22Rv1 (cell line): ENCODE measurements at regions not wholly inside any gene's neighbourhood (a gene's known extent, or its start where the extent isn't known, plus 50 kb on each side); places are given as distances from the start of the nearest gene placed in this dataset.

Experiments used
- H3K27ac ChIP-seq: fragments of 450-650 bp; 2 replicates; pipeline ENCODE4 v1.5.1; 2017
- CTCF ChIP-seq: fragments of 450-650 bp; IDR thresholded peaks from 2 replicates; pipeline ENCODE4 v1.5.1; 2017; ENCODE audit warnings: mild to moderate bottlenecking
- ZFX ChIP-seq: fragments of 450-650 bp; IDR thresholded peaks from 2 replicates; pipeline ENCODE4 v1.6.1; 2017; ENCODE audit warnings: antibody characterized with exemption, borderline replicate concordance

- no peak overlapping the region for H3K27ac ChIP-seq
- TF ChIP-seq CTCF (peak; percentile 71), ZFX (no peak)
Measured at GRCh38 chr2:151051574-151052220, 210.0 kb downstream of the RBM43 start.

- TF ChIP-seq CTCF (no peak), ZFX (no peak)
- no peak overlapping the region for H3K27ac ChIP-seq
Measured at GRCh38 chr2:151049746-151050145, 211.9 kb downstream of the RBM43 start.

- H3K27ac ChIP-seq, result no peak overlapping the region
- no peak for TF ChIP-seq ZFX
- TF ChIP-seq CTCF, result no peak
Measured at GRCh38 chr2:151048331-151049054, 213.2 kb downstream of the RBM43 start.

- TF ChIP-seq CTCF (no peak), ZFX (no peak)
- H3K27ac ChIP-seq, result no peak overlapping the region
Measured at GRCh38 chr2:151043484-151043883, 218.2 kb downstream of the RBM43 start.

- no peak overlapping the region for H3K27ac ChIP-seq
- TF ChIP-seq ZFX (no peak), CTCF (no peak)
Measured at GRCh38 chr2:151042964-151043363, 218.7 kb downstream of the RBM43 start.

GRCh38 chr2:151040039-151040438 lies 221.6 kb downstream of the RBM43 start:
- no peak overlapping the region for H3K27ac ChIP-seq
- TF ChIP-seq ZFX (no peak), CTCF (no peak)

GRCh38 chr2:151038516-151038915 lies 223.1 kb downstream of the RBM43 start:
- TF ChIP-seq ZFX (no peak), CTCF (no peak)
- H3K27ac ChIP-seq, result no peak overlapping the region
